Thyroid gland (tissue), 4 donors: ENCODE measurements at regions not wholly inside any gene's neighbourhood (a gene's known extent, or its start where the extent isn't known, plus 50 kb on each side); places are given as distances from the start of the nearest gene placed in this dataset.
A peak's percentile ranks its signal among the peaks of the same experiment; 100 is the strongest.
"Not testable (repeated sequence)": the region's sequence is repeated elsewhere in the genome, so short reads cannot be mapped to it uniquely, and the experiment has no call there.

Experiments
- DNase-seq, 2 donors: peaks; one replicate each; pipeline ENCODE4 v3.0.0-alpha.2; 2019
- H3K27ac ChIP-seq, 3 donors: fragments of 200-600 bp; sonication (generic); 1 replicate in 2 of 3; 2 replicates in 1 of 3; pipeline ENCODE4 v1.5.1; 2016 to 2019; ENCODE audit warnings: mild to moderate bottlenecking in 1 of 3, moderate library complexity in 1 of 3
- H3K27me3 ChIP-seq: fragments of 200-600 bp; sonication (generic); one replicate; pipeline ENCODE4 v1.5.1; 2019
- H3K36me3 ChIP-seq, 2 donors: fragments of 200-600 bp; sonication (generic); one replicate each; pipeline ENCODE4 v1.5.1; 2016 to 2019
- H3K4me1 ChIP-seq, 2 donors: fragments of 200-600 bp; sonication (generic); one replicate each; pipeline ENCODE4 v1.5.1; 2017 to 2019
- H3K4me3 ChIP-seq, 3 donors: fragments of 200-600 bp; sonication (generic); replicated peaks in 1 of 3; 1 replicate in 2 of 3; 2 replicates in 1 of 3; pipeline ENCODE4 v1.5.1; 2016; ENCODE audit warnings: mild to moderate bottlenecking in 1 of 3
- H3K9me3 ChIP-seq: fragments of 200-600 bp; sonication (generic); one replicate; pipeline ENCODE4 v1.5.1; 2017
- POLR2A ChIP-seq, 2 donors: fragments of 450-650 bp; IDR thresholded peaks; one replicate each; pipeline ENCODE4 v1.6.1; 2017; ENCODE audit warnings: antibody characterized with exemption in 2 of 2, mild to moderate bottlenecking in 2 of 2, moderate library complexity in 1 of 2
- WGBS, 2 donors: methylation state at CpG; one replicate each; pipeline ENCODE4 v1.1.5; 2017; 5-methylcytosine and 5-hydroxymethylcytosine counted together
- intact Hi-C: fragments of 100-400 bp; cut with DNase I; formaldehyde crosslinking; loops from one replicate; pipeline ENCODE4 v1.15.1; 2023
- TF ChIP-seq, protein P1 (sequence below), 6 experiments: fragments of 200-600 bp in 3 of 6; fragments of 450-650 bp in 3 of 6; sonication (generic) in 3 of 6; IDR thresholded peaks; one replicate each; pipeline ENCODE4 v1.5.1; 2016 to 2019; ENCODE audit warnings: antibody characterized with exemption in 6 of 6, mild to moderate bottlenecking in 2 of 6, inconsistent platforms in 1 of 6, moderate library complexity in 1 of 6

DNA sequence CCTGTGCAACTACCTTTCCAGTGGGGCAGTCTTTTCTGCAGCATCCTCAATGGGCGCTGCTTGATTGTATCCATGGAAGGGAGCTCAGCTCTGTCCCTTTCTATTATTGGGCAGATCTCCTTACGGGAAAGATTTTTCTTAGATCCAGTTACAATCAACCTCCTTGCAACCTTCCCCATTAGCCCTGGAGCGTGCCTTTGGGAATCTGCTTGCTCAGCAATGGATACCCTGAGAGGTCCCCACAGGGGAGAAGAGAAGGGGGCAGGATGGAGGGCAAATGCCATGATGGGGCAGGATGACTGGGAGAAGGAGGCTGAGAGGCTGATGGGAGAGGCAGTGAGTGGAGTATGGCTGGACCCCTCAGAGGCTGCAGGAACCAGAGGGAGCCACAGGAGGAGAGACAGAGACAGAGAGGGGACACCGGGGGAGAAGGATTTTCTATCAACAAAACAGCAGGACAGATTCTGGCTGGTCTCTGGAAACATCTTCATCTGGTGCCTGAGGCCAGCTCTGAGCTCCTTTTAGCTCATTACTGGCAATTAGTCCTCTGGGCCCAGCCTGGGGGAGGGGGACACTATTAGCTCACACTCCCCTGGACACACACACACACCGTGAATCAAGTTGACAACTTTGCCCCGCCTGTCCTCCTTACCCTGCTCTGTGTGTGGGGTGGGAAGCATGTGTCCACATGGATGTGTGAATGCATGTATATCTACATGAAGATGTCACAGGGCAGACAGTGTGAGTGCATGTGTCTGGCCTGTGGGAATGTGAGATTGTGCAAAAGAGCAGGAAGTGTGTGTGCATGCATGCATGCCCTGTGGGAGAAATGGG lies 80.8 kb upstream of the PAX2 start:
- H3K27me3 ChIP-seq = peaks cover 3% of the 10 kb centered on the region
- WGBS, 2 donors = 51 to 58% methylated on average over 6 of the region's 6 CpGs
- TF ChIP-seq, protein P1, sequence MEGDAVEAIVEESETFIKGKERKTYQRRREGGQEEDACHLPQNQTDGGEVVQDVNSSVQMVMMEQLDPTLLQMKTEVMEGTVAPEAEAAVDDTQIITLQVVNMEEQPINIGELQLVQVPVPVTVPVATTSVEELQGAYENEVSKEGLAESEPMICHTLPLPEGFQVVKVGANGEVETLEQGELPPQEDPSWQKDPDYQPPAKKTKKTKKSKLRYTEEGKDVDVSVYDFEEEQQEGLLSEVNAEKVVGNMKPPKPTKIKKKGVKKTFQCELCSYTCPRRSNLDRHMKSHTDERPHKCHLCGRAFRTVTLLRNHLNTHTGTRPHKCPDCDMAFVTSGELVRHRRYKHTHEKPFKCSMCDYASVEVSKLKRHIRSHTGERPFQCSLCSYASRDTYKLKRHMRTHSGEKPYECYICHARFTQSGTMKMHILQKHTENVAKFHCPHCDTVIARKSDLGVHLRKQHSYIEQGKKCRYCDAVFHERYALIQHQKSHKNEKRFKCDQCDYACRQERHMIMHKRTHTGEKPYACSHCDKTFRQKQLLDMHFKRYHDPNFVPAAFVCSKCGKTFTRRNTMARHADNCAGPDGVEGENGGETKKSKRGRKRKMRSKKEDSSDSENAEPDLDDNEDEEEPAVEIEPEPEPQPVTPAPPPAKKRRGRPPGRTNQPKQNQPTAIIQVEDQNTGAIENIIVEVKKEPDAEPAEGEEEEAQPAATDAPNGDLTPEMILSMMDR (IDR thresholded peaks at IDR 0.05) = no peak
- TF ChIP-seq POLR2A (IDR thresholded peaks at IDR 0.05) = no peak

GRCh38 chr10:100666634-100667033 lies 78.7 kb upstream of the PAX2 start:
- H3K4me3 ChIP-seq = not testable (repeated sequence)

More for the DNA sequence above, 80.8 kb upstream of the PAX2 start:
- no peaks in the 10 kb centered on the region for H3K36me3 ChIP-seq
- H3K9me3 ChIP-seq = no peaks in the 10 kb centered on the region
- H3K27ac ChIP-seq = no peak overlapping the region
- no peak overlapping the region for H3K4me3 ChIP-seq
- intact Hi-C loops = no loop called here
- DNase-seq = no peak
- no peaks in the 10 kb centered on the region for H3K4me1 ChIP-seq

GRCh38 chr10:100669616-100670015 lies 75.8 kb upstream of the PAX2 start:
- Histone ChIP-seq H3K9me3 (no peaks in the 10 kb centered on the region), H3K4me1 (peaks cover 0 to 5% of the 10 kb centered on the region in 2 donors), H3K36me3 (no peaks in the 10 kb centered on the region), H3K27ac (no peak overlapping the region), H3K27me3 (peaks cover 10% of the 10 kb centered on the region), H3K4me3 (no peak overlapping the region)
- no peak for DNase-seq
- TF ChIP-seq POLR2A (IDR thresholded peaks at IDR 0.05) = no peak
- TF ChIP-seq, protein P1 (IDR thresholded peaks at IDR 0.05) = no peak
- WGBS, 2 donors = 22 to 67% methylated on average over 3 to 8 of the region's 9 CpGs
- intact Hi-C loops = no loop called here

More at GRCh38 chr10:100666634-100667033, 78.7 kb upstream of the PAX2 start:
- H3K4me1 ChIP-seq, DNase-seq, H3K9me3 ChIP-seq, H3K27me3 ChIP-seq, H3K27ac ChIP-seq, intact Hi-C loops, H3K36me3 ChIP-seq: not testable (repeated sequence)
- WGBS, 2 donors = 83 to 88% methylated on average over 2 of the region's 2 CpGs

GRCh38 chr10:100670368-100670767 lies 75.0 kb upstream of the PAX2 start:
- Histone ChIP-seq H3K36me3 (no peaks in the 10 kb centered on the region), H3K27ac (no peak overlapping the region), H3K27me3 (peaks cover 10% of the 10 kb centered on the region), H3K4me3 (no peak overlapping the region), H3K4me1 (peaks cover 0 to 5% of the 10 kb centered on the region in 2 donors), H3K9me3 (no peaks in the 10 kb centered on the region)
- 28 to 32% methylated on average over 6 of the region's 6 CpGs for WGBS, 2 donors
- TF ChIP-seq POLR2A (IDR thresholded peaks at IDR 0.05) = no peak
- TF ChIP-seq, protein P1 (IDR thresholded peaks at IDR 0.05) = no peak
- intact Hi-C loops = no loop called here
- no peak for DNase-seq

GRCh38 chr10:100670828-100671479 lies 74.4 kb upstream of the PAX2 start:
- 1 to 4% methylated on average over 13 to 36 of the region's 54 CpGs for WGBS, 2 donors
- Histone ChIP-seq H3K27me3 (peaks cover 10% of the 10 kb centered on the region), H3K4me1 (peaks cover 0 to 5% of the 10 kb centered on the region in 2 donors), H3K36me3 (no peaks in the 10 kb centered on the region), H3K4me3 (no peak overlapping the region), H3K27ac (no peak overlapping the region), H3K9me3 (no peaks in the 10 kb centered on the region)
- TF ChIP-seq, protein P1 (IDR thresholded peaks at IDR 0.05) = peak in 3 of 6 experiments; percentile 25 to 69 (median 52)
- no peak for TF ChIP-seq POLR2A (IDR thresholded peaks at IDR 0.05)
- DNase-seq = peak in 1 of 2 donors; percentile 12
- intact Hi-C loops = no loop called here
